ENCODE measurements at regions not wholly inside any gene's neighbourhood (a gene's known extent, or its start where the extent isn't known, plus 50 kb on each side); places are given as distances from the start of the nearest gene placed in this dataset.

GRCh38 chr14:31926123-31926522 lies 151.0 kb upstream of the ARHGAP5 start:
- peak in 4 of 5 experiments; percentile 31 to 53 (median 40) for TF ChIP-seq CTCF (IDR thresholded peaks at IDR 0.05 in 4 of 5, conservative IDR thresholded peaks at IDR 0.05 in 1 of 5)
- TF ChIP-seq POLR2A (IDR thresholded peaks at IDR 0.05), result no peak

All from gastrocnemius medialis (tissue), 4 donors.